CD8-positive, alpha-beta memory T cell (primary cell): ENCODE measurements at regions not wholly inside any gene's neighbourhood (a gene's known extent, or its start where the extent isn't known, plus 50 kb on each side); places are given as distances from the start of the nearest gene placed in this dataset.
A peak's percentile ranks its signal among the peaks of the same experiment; 100 is the strongest.
"Not testable (repeated sequence)": the region's sequence is repeated elsewhere in the genome, so short reads cannot be mapped to it uniquely, and the experiment has no call there.

Experiments
- CTCF ChIA-PET: fragments of 350-600 bp; sonication (Branson Sonifier 250); formaldehyde crosslinking; loops from one replicate; lab custom pipeline; 2021; ENCODE audit warnings: antibody characterized with exemption; lab: Charles Lee
- POLR2A ChIA-PET: fragments of 350-600 bp; sonication (Branson Sonifier 250); formaldehyde crosslinking; loops from one replicate; lab custom pipeline; 2021; ENCODE audit warnings: antibody characterized with exemption; lab: Charles Lee
- DNase-seq, 5 donors: peaks; one replicate each; pipeline versions ENCODE4 v3.0.0 to v3.0.0-alpha.2; 2020 to 2022; ENCODE audit warnings: mixed read lengths in 1 of 5
- H3K27ac ChIP-seq: one replicate; pipeline ENCODE4 v1.7.0; 2013; ENCODE audit warnings: low read depth, mild to moderate bottlenecking, low read length, moderate library complexity
- H3K27me3 ChIP-seq: 2 replicates; pipeline ENCODE4 v1.7.0; 2013; ENCODE audit warnings: low read length, mild to moderate bottlenecking; ENCODE audit not compliant: insufficient read depth, poor library complexity, severe bottlenecking
- H3K36me3 ChIP-seq: 2 replicates; pipeline ENCODE4 v1.7.0; 2013; ENCODE audit warnings: mild to moderate bottlenecking, low read length, moderate library complexity; ENCODE audit not compliant: insufficient read depth
- H3K4me1 ChIP-seq: 2 replicates; pipeline ENCODE4 v1.7.0; 2013; ENCODE audit warnings: mild to moderate bottlenecking, low read length, moderate library complexity; ENCODE audit not compliant: insufficient read depth
- H3K4me3 ChIP-seq: 2 replicates; pipeline ENCODE4 v1.7.0; 2013; ENCODE audit warnings: mild to moderate bottlenecking, low read length
- H3K9me3 ChIP-seq: 2 replicates; pipeline ENCODE4 v1.7.0; 2013; ENCODE audit warnings: mild to moderate bottlenecking, low read length
- H3K27ac Mint-ChIP-seq, 8 donors: one replicate each; pipeline ENCODE4 v1.8.0; 2020 to 2021; ENCODE audit warnings: mixed read lengths in 8 of 8, mild to moderate bottlenecking in 6 of 8, inconsistent platforms in 3 of 8, moderate library complexity in 3 of 8
- H3K27me3 Mint-ChIP-seq, 2 donors: one replicate each; pipeline ENCODE4 v1.8.0; 2020 to 2021; ENCODE audit warnings: mixed read lengths in 2 of 2, mild to moderate bottlenecking in 1 of 2, moderate library complexity in 1 of 2
- H3K36me3 Mint-ChIP-seq, 3 donors: one replicate each; pipeline ENCODE4 v1.8.0; 2020 to 2021; ENCODE audit warnings: mixed read lengths in 3 of 3, inconsistent platforms in 1 of 3, mild to moderate bottlenecking in 1 of 3
- H3K4me1 Mint-ChIP-seq, 3 donors: one replicate each; pipeline ENCODE4 v1.8.0; 2020 to 2021; ENCODE audit warnings: mixed read lengths in 3 of 3, inconsistent platforms in 1 of 3, mild to moderate bottlenecking in 1 of 3
- H3K4me3 Mint-ChIP-seq, 7 donors: one replicate each; pipeline ENCODE4 v1.8.0; 2020 to 2021; ENCODE audit warnings: mixed read lengths in 7 of 7, mild to moderate bottlenecking in 6 of 7, moderate library complexity in 4 of 7, inconsistent platforms in 2 of 7
- H3K9me3 Mint-ChIP-seq, 5 donors: one replicate each; pipeline ENCODE4 v1.8.0; 2020 to 2022; ENCODE audit warnings: mixed read lengths in 5 of 5, mild to moderate bottlenecking in 3 of 5, moderate library complexity in 2 of 5, inconsistent platforms in 1 of 5

DNA sequence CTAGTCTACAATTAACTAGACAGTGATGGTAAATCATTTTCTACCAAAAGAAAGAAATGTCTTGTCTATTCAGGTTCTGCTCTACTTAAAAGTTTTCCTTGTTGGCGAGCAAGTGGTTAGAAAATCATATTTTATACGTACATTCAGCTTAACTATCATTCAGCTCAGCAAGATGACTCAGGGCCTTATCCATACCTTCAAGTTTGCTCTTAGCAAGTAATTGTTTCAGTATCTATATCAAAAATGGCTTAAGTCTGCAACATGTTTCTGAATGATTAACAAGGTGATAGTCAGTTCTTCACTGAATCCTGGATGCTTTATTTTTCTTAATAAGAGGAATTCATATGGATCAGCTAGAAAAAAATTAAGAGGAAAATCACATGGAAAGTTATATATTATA is 90.8 kb upstream of the TP53BP2 start:
- H3K9me3 Mint-ChIP-seq, CTCF ChIA-PET, H3K4me3 ChIP-seq, H3K4me1 Mint-ChIP-seq, H3K4me3 Mint-ChIP-seq, H3K27me3 ChIP-seq, H3K36me3 Mint-ChIP-seq, H3K36me3 ChIP-seq, H3K27me3 Mint-ChIP-seq, DNase-seq, H3K4me1 ChIP-seq, H3K9me3 ChIP-seq, POLR2A ChIA-PET, H3K27ac Mint-ChIP-seq, H3K27ac ChIP-seq: not testable (repeated sequence)

DNA sequence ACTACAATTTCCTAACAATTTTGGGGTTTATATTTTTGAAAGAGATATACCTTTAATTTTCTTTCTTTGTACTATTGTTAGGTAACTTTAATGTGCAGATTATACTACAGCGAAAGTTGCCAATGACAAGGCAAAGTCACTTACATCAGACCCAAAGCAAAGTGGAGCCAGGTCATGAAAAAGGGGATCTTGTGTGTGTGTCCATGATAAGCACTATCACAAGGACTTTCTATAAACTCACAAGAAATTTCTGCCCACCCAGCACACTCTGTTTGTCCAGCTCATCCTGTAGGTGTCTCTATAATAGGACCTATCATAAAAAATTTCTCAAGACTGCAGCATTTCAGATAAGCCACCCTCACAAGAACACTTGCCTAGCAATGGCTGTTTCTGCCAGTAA is 85.7 kb upstream of the TP53BP2 start:
- H3K27me3 ChIP-seq, H3K36me3 ChIP-seq, H3K9me3 Mint-ChIP-seq, CTCF ChIA-PET, H3K4me1 Mint-ChIP-seq, H3K36me3 Mint-ChIP-seq, H3K27me3 Mint-ChIP-seq, POLR2A ChIA-PET, H3K27ac ChIP-seq, H3K27ac Mint-ChIP-seq, H3K9me3 ChIP-seq, DNase-seq, H3K4me3 Mint-ChIP-seq, H3K4me3 ChIP-seq, H3K4me1 ChIP-seq: not testable (repeated sequence)

GRCh38 chr1:223920805-223921204 is 75.1 kb upstream of the TP53BP2 start:
- H3K9me3 ChIP-seq, H3K27ac ChIP-seq, H3K4me3 Mint-ChIP-seq, POLR2A ChIA-PET, H3K4me3 ChIP-seq, H3K4me1 Mint-ChIP-seq, H3K27me3 Mint-ChIP-seq, H3K27me3 ChIP-seq, H3K9me3 Mint-ChIP-seq, H3K36me3 Mint-ChIP-seq, H3K4me1 ChIP-seq, H3K27ac Mint-ChIP-seq, CTCF ChIA-PET, H3K36me3 ChIP-seq, DNase-seq: not testable (repeated sequence)

- H3K9me3 Mint-ChIP-seq, H3K27me3 Mint-ChIP-seq, H3K9me3 ChIP-seq, H3K4me3 Mint-ChIP-seq, H3K4me3 ChIP-seq, CTCF ChIA-PET, H3K36me3 ChIP-seq, DNase-seq, H3K4me1 ChIP-seq, H3K36me3 Mint-ChIP-seq, POLR2A ChIA-PET, H3K27me3 ChIP-seq, H3K27ac ChIP-seq, H3K27ac Mint-ChIP-seq, H3K4me1 Mint-ChIP-seq: not testable (repeated sequence)
Observed at GRCh38 chr1:223915476-223915875, 69.7 kb upstream of the TP53BP2 start.

DNA sequence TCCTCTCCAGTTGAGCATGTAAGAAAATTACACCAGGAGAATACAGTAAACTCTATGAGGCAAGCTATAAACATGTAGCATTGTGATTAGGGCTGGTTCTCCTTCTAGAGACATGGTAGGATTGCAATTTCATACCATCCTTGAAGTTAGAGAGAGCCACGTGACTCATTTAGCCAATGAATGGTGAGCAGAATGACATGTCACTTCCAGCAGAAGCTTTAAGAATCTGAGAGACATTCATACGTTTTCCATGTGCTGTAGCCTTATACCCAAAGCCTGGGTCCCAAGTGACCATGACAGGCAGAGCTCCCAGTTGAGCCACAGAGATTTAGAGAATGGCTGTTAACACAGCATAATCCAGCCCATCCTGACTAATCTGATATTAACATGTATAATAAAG is 68.0 kb upstream of the TP53BP2 start:
- H3K36me3 Mint-ChIP-seq, H3K4me1 Mint-ChIP-seq, H3K9me3 ChIP-seq, H3K4me1 ChIP-seq, H3K27me3 ChIP-seq, DNase-seq, H3K27ac ChIP-seq, H3K27me3 Mint-ChIP-seq, H3K27ac Mint-ChIP-seq, H3K4me3 ChIP-seq, H3K9me3 Mint-ChIP-seq, POLR2A ChIA-PET, H3K4me3 Mint-ChIP-seq, CTCF ChIA-PET, H3K36me3 ChIP-seq: not testable (repeated sequence)

- H3K9me3 Mint-ChIP-seq, H3K4me3 Mint-ChIP-seq, H3K9me3 ChIP-seq, H3K36me3 Mint-ChIP-seq, H3K4me1 Mint-ChIP-seq, H3K27me3 ChIP-seq, H3K27ac Mint-ChIP-seq, H3K36me3 ChIP-seq, H3K4me3 ChIP-seq, H3K27me3 Mint-ChIP-seq, POLR2A ChIA-PET, H3K27ac ChIP-seq, H3K4me1 ChIP-seq: not testable (repeated sequence)
- CTCF ChIA-PET = interaction anchor here (1.1 kb wide), 1 partner anchor 96 kb away, joined by 3 read pairs; no protein-coding TSS in a partner anchor
- DNase-seq = peak in 3 of 5 donors; percentile 21 to 49 (median 40)
Observed at GRCh38 chr1:223907943-223908587, 62.3 kb upstream of the TP53BP2 start.

GRCh38 chr1:223903221-223903620 is 57.5 kb upstream of the TP53BP2 start:
- H3K9me3 ChIP-seq, H3K4me3 ChIP-seq, H3K36me3 Mint-ChIP-seq, POLR2A ChIA-PET, H3K4me1 Mint-ChIP-seq, H3K4me3 Mint-ChIP-seq, H3K27ac ChIP-seq, H3K9me3 Mint-ChIP-seq, H3K27me3 ChIP-seq, CTCF ChIA-PET, DNase-seq, H3K27me3 Mint-ChIP-seq, H3K27ac Mint-ChIP-seq, H3K36me3 ChIP-seq, H3K4me1 ChIP-seq: not testable (repeated sequence)

- H3K27ac ChIP-seq, H3K4me3 ChIP-seq, H3K9me3 Mint-ChIP-seq, H3K9me3 ChIP-seq, H3K27me3 ChIP-seq, POLR2A ChIA-PET, DNase-seq, H3K4me3 Mint-ChIP-seq, H3K4me1 Mint-ChIP-seq, H3K27me3 Mint-ChIP-seq, H3K36me3 ChIP-seq, CTCF ChIA-PET, H3K4me1 ChIP-seq, H3K36me3 Mint-ChIP-seq, H3K27ac Mint-ChIP-seq: not testable (repeated sequence)
Observed at GRCh38 chr1:223899775-223900174, 54.0 kb upstream of the TP53BP2 start.

- DNase-seq, H3K27ac Mint-ChIP-seq, POLR2A ChIA-PET, H3K36me3 Mint-ChIP-seq, H3K27me3 ChIP-seq, H3K9me3 Mint-ChIP-seq, H3K4me3 Mint-ChIP-seq, H3K27me3 Mint-ChIP-seq, H3K4me3 ChIP-seq, H3K27ac ChIP-seq, CTCF ChIA-PET, H3K4me1 Mint-ChIP-seq, H3K36me3 ChIP-seq, H3K9me3 ChIP-seq, H3K4me1 ChIP-seq: not testable (repeated sequence)
Observed at GRCh38 chr1:223897097-223897496, 51.4 kb upstream of the TP53BP2 start.
